NOMO-1 treated with dmso at 0.1 percent for 144 hours (cell line): ENCODE measurements at regions not wholly inside any gene's neighbourhood (a gene's known extent, or its start where the extent isn't known, plus 50 kb on each side); places are given as distances from the start of the nearest gene placed in this dataset.

Experiments
- DNase-seq: peaks from one replicate; lab custom pipeline; 2025; ENCODE audit not compliant: unreplicated experiment; lab: John Stamatoyannopoulos, UW

GRCh38 chr9:6703898-6704639, 53.7 kb upstream of the KDM4C start:
- peak; percentile 60 for DNase-seq

GRCh38 chr9:6702707-6703106, 55.1 kb upstream of the KDM4C start:
- no peak for DNase-seq

DNA sequence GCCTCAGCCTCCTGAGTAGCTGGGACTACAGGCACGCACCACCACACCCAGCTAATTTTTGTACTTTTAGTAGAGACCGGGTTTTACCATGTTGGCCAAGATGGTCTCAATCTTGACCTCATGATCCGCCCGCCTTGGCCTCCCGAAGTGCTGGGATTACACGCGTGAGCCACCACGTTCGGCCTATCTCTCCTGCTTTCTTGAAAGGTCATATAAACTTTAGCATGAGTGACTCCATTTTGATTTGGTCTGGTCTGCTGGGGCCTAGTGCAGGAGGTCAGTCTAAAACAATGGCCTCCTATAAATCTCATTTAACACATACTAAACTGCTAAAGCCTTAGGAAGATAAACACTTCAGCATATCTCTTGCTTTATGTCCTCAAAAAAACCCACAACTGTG, 50.6 kb upstream of the GLDC start:
- DNase-seq: no peak

DNA sequence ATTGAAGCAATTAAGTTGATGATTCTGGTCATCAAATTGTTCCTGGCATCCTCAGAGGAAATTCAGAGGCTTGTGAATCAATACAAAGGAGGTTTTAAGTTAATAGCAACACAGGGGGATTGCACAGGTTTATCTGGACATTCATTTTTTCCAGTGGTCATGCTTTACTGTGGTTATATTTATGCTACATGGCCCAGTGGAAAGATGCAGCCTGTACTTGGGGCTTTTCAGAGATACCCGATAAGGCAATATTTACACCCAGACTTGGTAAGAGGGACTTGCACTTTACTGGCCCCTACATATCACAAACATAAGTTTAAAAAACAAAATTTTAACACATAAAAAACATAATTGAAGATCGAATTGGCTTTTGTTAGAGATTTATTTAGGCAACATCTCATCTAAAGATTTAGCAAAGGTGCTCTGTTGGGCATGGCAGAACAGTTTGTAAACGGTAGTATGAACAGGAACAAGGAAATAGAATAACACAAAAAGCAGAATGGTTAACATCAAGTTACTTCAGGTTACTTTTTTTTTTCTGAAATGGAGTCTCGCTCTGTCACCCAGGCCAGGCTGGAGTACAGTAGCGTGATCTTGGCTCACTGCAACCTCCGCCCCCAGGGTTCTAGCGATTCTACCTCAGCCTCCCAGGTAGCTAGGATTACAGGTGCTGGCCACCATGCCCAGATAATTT, 49.7 kb upstream of the GLDC start:
- no peak for DNase-seq
